GM21576 (cell line): ENCODE measurements at regions not wholly inside any gene's neighbourhood (a gene's known extent, or its start where the extent isn't known, plus 50 kb on each side); places are given as distances from the start of the nearest gene placed in this dataset.
"Not testable (repeated sequence)": the region's sequence is repeated elsewhere in the genome, so short reads cannot be mapped to it uniquely, and the experiment has no call there.

Experiments
- ATAC-seq: cut with Tn5 transposase; IDR thresholded peaks from one replicate; pipeline ENCODE4 v1.9.1; 2021; ENCODE audit warnings: mild to moderate bottlenecking, moderate library complexity; ENCODE audit not compliant: unreplicated experiment

GRCh38 chr2:43004879-43005244, 212.5 kb upstream of the HAAO start:
- ATAC-seq: no peak

GRCh38 chr2:43004126-43004865, 211.9 kb upstream of the HAAO start:
- not testable (repeated sequence) for ATAC-seq

- no peak for ATAC-seq
Measured at GRCh38 chr2:43003702-43004101, 211.3 kb upstream of the HAAO start.

GRCh38 chr2:43001787-43002468, 209.5 kb upstream of the HAAO start:
- ATAC-seq: no peak

GRCh38 chr2:43001055-43001378, 208.6 kb upstream of the HAAO start:
- no peak for ATAC-seq

DNA sequence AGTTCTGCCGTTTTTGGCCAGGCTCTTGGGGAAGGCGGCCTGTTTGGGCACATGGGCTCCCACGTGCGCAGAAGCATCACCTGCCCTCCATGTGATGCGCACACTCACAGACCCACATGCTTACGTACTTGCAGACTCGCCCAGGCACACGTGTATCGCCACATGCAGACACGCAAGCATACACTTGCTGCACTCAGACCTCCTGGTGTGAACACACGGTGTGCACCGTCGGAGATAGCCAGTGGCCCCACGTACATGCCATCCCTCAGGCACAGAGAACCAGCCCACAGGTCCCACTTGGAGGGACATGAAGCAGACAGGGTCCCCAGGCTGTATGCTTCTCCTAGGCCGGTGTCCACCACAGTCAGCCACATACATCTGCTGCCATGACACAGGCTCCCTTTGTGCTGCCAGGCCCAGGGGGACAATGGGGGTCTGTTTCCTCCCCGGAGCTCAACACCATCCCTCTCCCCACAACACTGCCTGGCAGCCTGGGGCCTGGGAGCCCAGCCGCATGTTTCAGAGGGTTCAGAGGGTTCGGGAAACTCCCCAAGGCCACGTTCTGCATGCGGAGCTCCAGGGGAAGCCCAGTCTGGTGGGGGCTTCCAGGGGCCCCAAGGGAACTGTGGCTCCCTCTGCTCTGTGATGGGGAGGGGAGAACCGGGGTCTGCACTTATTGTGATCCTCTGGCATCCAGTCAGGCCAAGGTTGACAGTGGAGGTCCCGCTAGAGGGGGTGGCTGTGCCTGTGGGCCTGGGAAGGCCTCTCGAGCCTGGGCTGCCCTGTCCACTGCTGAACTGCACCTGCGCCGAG, 208.1 kb upstream of the HAAO start:
- ATAC-seq: no peak

DNA sequence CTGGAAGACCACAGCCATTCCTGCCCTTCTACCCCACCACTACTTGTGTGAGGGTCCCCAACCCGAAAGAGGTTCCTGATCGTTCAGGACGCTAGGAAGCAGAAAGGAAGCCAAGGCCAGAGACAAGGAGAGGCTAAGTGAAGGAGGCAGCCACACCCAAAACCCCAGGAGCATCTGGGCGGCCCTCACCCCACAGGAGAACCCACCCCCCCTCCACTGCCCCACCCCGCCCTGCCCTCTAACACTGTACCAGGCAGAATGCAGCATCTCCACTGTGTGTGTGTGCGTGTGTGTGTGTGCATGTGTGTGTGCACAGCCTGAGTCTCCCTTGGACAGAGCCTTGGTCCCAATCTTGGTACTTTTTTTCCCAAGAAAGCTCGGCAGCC, 207.5 kb upstream of the HAAO start:
- no peak for ATAC-seq

DNA sequence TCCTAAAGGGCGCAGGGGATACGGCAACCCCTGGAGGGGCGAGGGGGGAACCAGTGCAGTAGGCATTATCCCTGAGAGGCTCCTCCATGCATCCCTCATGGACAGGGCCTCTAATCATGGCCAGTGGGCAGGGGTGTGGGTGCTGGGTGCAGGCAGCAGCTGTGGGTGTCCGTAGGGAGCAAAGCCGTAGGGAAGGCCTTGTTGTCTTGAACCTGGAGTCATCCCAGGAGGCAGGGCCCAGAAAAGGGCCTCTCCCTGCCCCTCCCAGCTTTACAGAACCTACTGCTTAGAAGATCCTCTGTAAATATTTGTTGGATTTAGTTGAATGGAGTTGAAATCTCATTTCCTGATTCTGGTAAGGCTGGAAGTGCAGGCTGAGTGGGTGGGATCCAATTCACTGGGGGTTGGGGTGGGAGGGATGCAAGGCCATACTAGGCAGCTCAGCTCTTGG, 207.0 kb upstream of the HAAO start:
- ATAC-seq: no peak

DNA sequence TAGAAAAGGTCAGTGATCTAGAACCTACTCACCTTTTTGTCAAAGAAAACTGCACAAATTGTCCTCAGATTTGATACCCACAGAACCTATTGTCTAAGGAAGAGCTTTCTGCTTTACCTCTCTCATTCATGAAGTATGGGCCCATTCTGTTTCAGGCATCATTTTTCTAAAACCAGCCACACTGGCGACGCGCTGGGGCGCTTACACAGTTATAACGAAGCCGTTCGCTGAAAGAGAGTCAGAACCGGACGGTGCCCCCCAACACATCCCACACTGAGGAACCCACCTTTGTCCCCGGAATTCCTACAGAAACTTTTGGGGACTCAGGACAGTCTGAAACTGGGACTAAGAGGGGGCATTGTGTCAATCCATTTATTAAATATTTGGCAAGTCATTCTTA, 206.3 kb upstream of the HAAO start:
- no peak for ATAC-seq

DNA sequence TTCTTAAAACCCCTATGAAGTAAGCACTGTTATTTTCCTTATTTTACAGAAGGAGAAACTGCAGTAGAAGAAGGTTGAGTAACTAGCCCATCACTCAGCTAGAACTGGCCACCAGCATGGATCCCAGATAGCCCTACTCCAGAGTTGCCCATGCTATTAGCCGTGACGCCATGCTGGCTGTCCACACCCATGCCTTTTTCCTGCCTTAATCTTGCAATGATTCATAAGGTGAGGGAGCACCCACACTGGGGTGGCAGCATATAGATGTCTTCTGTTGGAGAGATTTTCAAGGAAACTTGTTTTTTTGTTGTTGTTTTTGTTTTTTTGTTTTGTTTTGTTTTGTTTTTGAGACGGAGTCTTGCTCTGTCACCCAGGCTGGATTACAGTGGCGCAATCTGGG, 204.1 kb upstream of the HAAO start:
- ATAC-seq: no peak

DNA sequence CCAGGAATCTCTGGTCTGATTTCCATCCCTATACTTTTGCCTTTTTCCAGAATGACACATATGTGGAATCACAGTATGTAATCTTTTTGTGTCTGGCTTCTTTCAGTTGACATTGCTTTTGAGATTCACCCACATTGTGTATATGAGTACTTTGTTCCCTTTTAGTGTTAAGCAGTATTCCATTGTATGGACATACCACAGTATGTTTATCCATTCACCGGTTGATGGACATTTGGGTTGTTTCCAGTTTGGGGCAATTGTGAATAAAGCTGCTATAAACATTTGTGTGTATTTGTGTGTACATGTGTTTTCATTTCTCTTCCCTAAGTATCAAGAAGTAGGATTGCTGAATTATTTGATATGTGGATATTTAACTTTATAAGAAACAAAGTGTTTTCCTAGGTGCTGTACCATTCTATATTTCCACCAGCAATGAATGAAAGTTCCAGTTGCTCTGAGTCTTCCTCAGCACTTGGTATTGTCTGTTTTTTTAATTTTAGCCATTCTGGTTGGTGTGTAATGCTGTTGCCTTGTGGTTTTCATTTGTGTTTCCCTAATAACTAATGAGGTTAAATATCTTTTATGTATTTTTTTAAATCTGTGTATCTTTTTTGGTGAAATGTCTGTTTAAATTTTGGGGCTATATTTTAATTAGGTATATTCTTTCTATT, 203.5 kb upstream of the HAAO start:
- no peak for ATAC-seq

GRCh38 chr2:42989283-42990081, 197.1 kb upstream of the HAAO start:
- ATAC-seq: not testable (repeated sequence)

- not testable (repeated sequence) for ATAC-seq
Measured at GRCh38 chr2:42988055-42988454, 195.7 kb upstream of the HAAO start.

DNA sequence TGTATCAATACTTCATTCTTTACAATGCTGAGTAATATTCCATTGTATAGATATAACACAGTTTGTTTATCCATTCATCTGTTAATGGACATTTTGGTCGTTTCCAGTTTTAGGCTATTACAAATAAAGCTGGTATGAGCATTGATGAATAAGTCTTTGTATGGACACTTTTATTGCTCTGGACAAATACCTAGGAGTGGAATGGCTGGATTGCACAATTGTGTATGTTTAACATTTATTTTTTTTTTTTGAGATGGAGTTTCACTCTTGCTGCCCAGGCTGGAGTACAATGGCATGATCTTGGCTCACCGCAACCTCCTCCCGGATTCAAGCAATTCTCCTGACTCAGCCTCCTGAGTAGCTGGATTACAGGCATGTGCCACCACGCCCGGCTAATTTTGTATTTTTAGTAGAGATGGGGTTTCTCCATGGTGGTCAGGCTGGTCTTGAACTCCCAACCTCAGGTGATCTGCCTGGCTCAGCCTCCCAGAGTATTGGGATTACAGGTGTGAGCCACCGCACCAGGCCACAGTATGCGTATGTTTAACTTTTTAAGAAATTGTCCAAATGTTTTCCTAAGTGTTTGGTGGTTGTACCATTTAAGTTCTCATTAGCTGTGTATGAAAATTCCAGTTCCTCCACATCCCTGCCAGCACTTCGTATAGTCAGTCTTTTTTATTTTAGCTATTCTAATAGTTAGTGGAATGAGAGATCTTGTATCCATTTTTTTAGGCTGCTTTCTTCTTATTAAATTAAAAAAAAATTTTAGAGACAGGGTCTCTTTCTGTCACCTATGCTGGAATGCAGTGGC, 194.9 kb upstream of the HAAO start:
- ATAC-seq: no peak

- ATAC-seq: no peak
Measured at GRCh38 chr2:42984617-42985016, 192.2 kb upstream of the HAAO start.

GRCh38 chr2:42984081-42984480, 191.7 kb upstream of the HAAO start:
- ATAC-seq: no peak

DNA sequence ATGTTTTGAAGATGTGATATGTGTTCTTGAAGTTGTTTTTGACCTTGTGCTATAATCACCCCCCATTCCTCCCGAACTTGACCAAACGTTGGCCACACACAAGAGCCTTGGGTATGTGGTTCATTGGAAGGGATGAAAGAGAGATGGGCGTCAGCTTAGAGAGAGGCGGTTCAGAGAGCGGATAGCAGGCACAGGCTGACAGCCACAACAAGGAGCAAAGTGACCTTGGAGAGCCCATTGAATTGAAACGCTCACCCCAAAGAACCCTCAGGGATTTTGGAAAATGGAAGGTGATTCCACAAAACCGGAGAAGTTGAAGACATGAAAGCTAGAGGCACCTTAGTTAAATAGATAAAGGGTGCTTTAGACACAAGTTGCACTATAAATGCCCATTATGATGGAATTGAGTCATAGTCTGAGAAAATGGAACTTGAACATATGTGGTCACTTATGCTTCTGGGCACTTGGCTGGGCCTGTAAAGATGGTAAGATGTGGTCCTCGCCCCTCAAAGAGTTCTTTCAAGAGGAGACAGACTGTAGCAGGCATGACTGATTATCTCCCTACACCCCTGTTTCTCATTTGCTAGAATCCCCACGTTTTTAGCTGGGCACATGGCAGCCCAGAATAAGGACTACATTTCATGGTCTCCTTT, 188.5 kb upstream of the HAAO start:
- no peak for ATAC-seq

DNA sequence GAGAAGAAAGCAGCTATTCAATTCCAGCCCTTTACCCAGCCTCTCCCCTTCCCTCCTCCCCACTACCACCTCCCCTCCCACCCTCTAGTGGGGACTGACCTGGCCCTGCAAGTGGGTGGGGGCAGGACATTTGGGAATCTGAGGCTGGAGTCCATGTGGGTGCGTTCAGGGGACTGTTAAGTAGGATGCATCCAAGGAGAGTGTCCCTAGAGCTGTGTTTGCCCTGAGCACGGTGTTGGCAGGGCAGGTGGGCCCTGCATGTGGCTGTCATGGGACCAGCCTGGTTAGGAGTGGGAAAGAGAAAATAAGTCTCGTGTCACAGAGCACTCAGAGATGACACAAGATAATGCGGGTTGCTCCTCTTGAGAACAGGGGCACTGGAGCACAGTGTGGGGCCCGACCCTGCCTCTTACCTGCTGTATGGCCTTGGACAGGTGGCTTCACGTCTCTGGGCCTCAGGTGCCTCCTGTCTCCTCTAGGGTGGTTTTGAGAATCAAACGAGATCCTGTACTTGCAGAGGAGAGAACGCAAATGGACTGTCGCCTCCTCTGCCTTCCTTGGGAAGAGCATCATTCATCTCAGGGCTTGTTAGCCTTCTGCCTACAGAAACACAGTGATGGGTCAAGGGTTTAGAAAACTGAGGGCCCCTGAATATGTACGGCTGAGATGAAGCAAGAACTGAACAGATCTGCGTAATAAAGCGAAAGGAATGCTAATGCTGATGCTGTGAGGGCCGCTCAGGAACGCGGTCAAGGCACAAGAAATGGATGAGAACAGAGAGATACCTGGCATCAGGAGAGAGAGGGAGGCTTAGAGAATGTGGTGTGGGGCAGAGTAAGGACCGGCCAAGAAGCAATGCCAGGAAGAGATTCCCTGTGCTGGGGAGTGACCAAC, 187.7 kb upstream of the HAAO start:
- ATAC-seq: no peak
